D721Med (cell line): ENCODE measurements at regions not wholly inside any gene's neighbourhood (a gene's known extent, or its start where the extent isn't known, plus 50 kb on each side); places are given as distances from the start of the nearest gene placed in this dataset.
"Not testable (repeated sequence)": the region's sequence is repeated elsewhere in the genome, so short reads cannot be mapped to it uniquely, and the experiment has no call there.

ENCODE experiments used
- DNase-seq: peaks from one replicate; pipeline ENCODE4 v3.0.0; 2011; ENCODE audit warnings: low spot score; ENCODE audit not compliant: insufficient read length
- FAIRE-seq: peaks from 2 replicates; lab custom pipeline; 2011; peaks lifted over from hg19 to GRCh38; lab: Jason Lieb, UNC
- CTCF ChIP-seq: IDR thresholded peaks from 2 replicates; pipeline ENCODE4 v1.5.1; 2012; ENCODE audit warnings: mild to moderate bottlenecking, control low read depth; ENCODE audit not compliant: insufficient read depth; ENCODE audit errors: missing control alignments

- DNase-seq (no peak), FAIRE-seq (no peak)
- no peak for TF ChIP-seq CTCF
These were observed 103.2 kb upstream of the DYRK2 start for GRCh38 chr12:67545298-67545697.

GRCh38 chr12:67546746-67547145 lies 101.8 kb upstream of the DYRK2 start:
- FAIRE-seq (no peak), DNase-seq (no peak)
- no peak for TF ChIP-seq CTCF

GRCh38 chr12:67555075-67555717 lies 93.3 kb upstream of the DYRK2 start:
- FAIRE-seq = not testable (repeated sequence)

GRCh38 chr12:67558775-67559174 lies 89.8 kb upstream of the DYRK2 start:
- no peak for FAIRE-seq
- no peak for TF ChIP-seq CTCF
- DNase-seq = no peak

More at GRCh38 chr12:67555075-67555717, 93.3 kb upstream of the DYRK2 start:
- not testable (repeated sequence) for DNase-seq

- FAIRE-seq (no peak), DNase-seq (no peak)
- TF ChIP-seq CTCF = no peak
These were observed 88.8 kb upstream of the DYRK2 start for GRCh38 chr12:67559751-67560150.

- no peak for DNase-seq
- no peak for FAIRE-seq
- TF ChIP-seq CTCF = no peak
These were observed 85.8 kb upstream of the DYRK2 start for GRCh38 chr12:67562513-67563287.

GRCh38 chr12:67568055-67568454 lies 80.5 kb upstream of the DYRK2 start:
- DNase-seq (no peak), FAIRE-seq (peak; percentile 11)
- TF ChIP-seq CTCF = no peak
